CD4-positive, alpha-beta memory T cell (primary cell): ENCODE measurements at regions not wholly inside any gene's neighbourhood (a gene's known extent, or its start where the extent isn't known, plus 50 kb on each side); places are given as distances from the start of the nearest gene placed in this dataset.

Experiments
- CTCF ChIA-PET: fragments of 350-600 bp; sonication (Branson Sonifier 250); formaldehyde crosslinking; loops from one replicate; lab custom pipeline; 2021; ENCODE audit warnings: inconsistent platforms; ENCODE audit not compliant: partially characterized antibody; lab: Charles Lee
- POLR2A ChIA-PET: fragments of 350-600 bp; sonication (Branson Sonifier 250); formaldehyde crosslinking; loops from one replicate; lab custom pipeline; 2021; ENCODE audit not compliant: partially characterized antibody; lab: Charles Lee
- DNase-seq, 5 donors: peaks; one replicate each; pipeline versions ENCODE4 v3.0.0 to v3.0.0-alpha.2; 2020 to 2022; ENCODE audit warnings: mixed read lengths in 1 of 5
- H3K27ac ChIP-seq: one replicate; pipeline ENCODE4 v1.7.0; 2013; ENCODE audit warnings: low read depth, low read length
- H3K27me3 ChIP-seq: 2 replicates; pipeline ENCODE4 v1.7.0; 2013; ENCODE audit warnings: mild to moderate bottlenecking, low read length, moderate library complexity; ENCODE audit not compliant: insufficient read depth
- H3K36me3 ChIP-seq: 2 replicates; pipeline ENCODE4 v1.7.0; 2013; ENCODE audit warnings: mild to moderate bottlenecking, low read length, moderate library complexity; ENCODE audit not compliant: insufficient read depth
- H3K4me1 ChIP-seq: 2 replicates; pipeline ENCODE4 v1.7.0; 2013; ENCODE audit warnings: mild to moderate bottlenecking, low read length, moderate library complexity; ENCODE audit not compliant: insufficient read depth
- H3K4me3 ChIP-seq, 2 donors: one replicate each; pipeline ENCODE4 v1.7.0; 2013; ENCODE audit warnings: low read length in 2 of 2, mild to moderate bottlenecking in 1 of 2
- H3K9me3 ChIP-seq, 2 donors: one replicate each; pipeline ENCODE4 v1.7.0; 2013; ENCODE audit warnings: low read length in 2 of 2, control low read depth in 1 of 2; ENCODE audit not compliant: control insufficient read depth in 1 of 2
- H3K27ac Mint-ChIP-seq, 7 donors: one replicate each; pipeline ENCODE4 v1.8.0; 2020 to 2021; ENCODE audit warnings: mixed read lengths in 7 of 7, mild to moderate bottlenecking in 6 of 7, inconsistent platforms in 3 of 7, moderate library complexity in 3 of 7
- H3K27me3 Mint-ChIP-seq, 2 donors: one replicate each; pipeline ENCODE4 v1.8.0; 2020 to 2021; ENCODE audit warnings: mixed read lengths in 2 of 2
- H3K36me3 Mint-ChIP-seq, 2 donors: one replicate each; pipeline ENCODE4 v1.8.0; 2020 to 2021; ENCODE audit warnings: mixed read lengths in 2 of 2, inconsistent platforms in 1 of 2, mild to moderate bottlenecking in 1 of 2
- H3K4me1 Mint-ChIP-seq, 4 donors: one replicate each; pipeline ENCODE4 v1.8.0; 2020 to 2021; ENCODE audit warnings: mixed read lengths in 4 of 4, mild to moderate bottlenecking in 1 of 4
- H3K4me3 Mint-ChIP-seq, 8 donors: one replicate each; pipeline ENCODE4 v1.8.0; 2020 to 2021; ENCODE audit warnings: mixed read lengths in 8 of 8, mild to moderate bottlenecking in 7 of 8, moderate library complexity in 6 of 8, inconsistent platforms in 3 of 8
- H3K9me3 Mint-ChIP-seq, 8 donors: one replicate each; pipeline ENCODE4 v1.8.0; 2020 to 2021; ENCODE audit warnings: mixed read lengths in 8 of 8, mild to moderate bottlenecking in 5 of 8, inconsistent platforms in 3 of 8, moderate library complexity in 1 of 8
- intact Hi-C: fragments of 100-400 bp; cut with micrococcal nuclease; formaldehyde crosslinking; loops from one replicate; pipeline ENCODE4 v1.15.1; 2023

GRCh38 chr7:11313801-11314200 is 340.1 kb downstream of the PHF14 start:
- H3K9me3 Mint-ChIP-seq = no peaks in the 10 kb centered on the region
- no peaks in the 10 kb centered on the region for H3K4me1 Mint-ChIP-seq
- Histone ChIP-seq H3K27ac (no peak overlapping the region), H3K9me3 (no peaks in the 10 kb centered on the region), H3K27me3 (no peaks in the 10 kb centered on the region), H3K36me3 (no peaks in the 10 kb centered on the region), H3K4me1 (no peaks in the 10 kb centered on the region), H3K4me3 (no peak overlapping the region)
- ChIA-PET CTCF (no interaction called here), POLR2A (no interaction called here)
- H3K27ac Mint-ChIP-seq = no peak overlapping the region
- intact Hi-C loops = no loop called here
- no peaks in the 10 kb centered on the region for H3K36me3 Mint-ChIP-seq
- H3K4me3 Mint-ChIP-seq = no peak overlapping the region
- peaks cover 0 to 1% of the 10 kb centered on the region in 2 donors for H3K27me3 Mint-ChIP-seq
- DNase-seq = no peak

DNA sequence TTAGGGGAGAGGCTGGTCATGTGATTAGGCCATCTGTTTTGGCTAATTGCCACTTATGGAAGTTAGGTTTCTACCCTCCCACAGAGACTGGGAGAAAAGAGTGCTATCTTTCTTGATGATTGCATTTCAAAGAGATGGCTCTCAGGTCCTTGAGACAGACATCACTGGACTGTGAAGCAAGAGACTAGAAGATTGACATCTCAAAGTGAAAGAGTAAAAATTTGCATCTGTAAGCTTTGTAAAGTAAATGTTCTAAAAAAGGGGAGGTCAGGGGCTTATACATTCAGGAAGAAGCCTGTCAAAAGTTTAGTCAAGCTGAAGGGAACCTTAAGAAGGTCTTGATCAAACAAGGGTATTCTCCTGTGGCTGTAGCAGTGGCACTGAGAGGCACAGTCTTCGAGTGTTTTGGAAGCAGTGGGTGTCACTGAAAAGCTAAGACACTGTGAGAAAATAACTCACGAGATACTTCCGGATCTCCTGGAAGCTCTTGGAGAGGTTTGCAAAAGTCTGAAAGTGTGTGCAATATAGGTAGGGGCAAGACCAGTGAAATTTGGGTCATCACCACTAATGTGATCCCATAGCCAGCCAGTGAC is 342.1 kb downstream of the PHF14 start:
- Histone ChIP-seq H3K4me1 (no peaks in the 10 kb centered on the region), H3K36me3 (no peaks in the 10 kb centered on the region), H3K27ac (no peak overlapping the region), H3K4me3 (no peak overlapping the region), H3K27me3 (no peaks in the 10 kb centered on the region), H3K9me3 (no peaks in the 10 kb centered on the region)
- no peak overlapping the region for H3K4me3 Mint-ChIP-seq
- no peak for DNase-seq
- H3K36me3 Mint-ChIP-seq = no peaks in the 10 kb centered on the region
- H3K4me1 Mint-ChIP-seq = no peaks in the 10 kb centered on the region
- H3K27me3 Mint-ChIP-seq = no peaks in the 10 kb centered on the region
- no peak overlapping the region for H3K27ac Mint-ChIP-seq
- ChIA-PET CTCF (no interaction called here), POLR2A (no interaction called here)
- intact Hi-C loops = no loop called here
- H3K9me3 Mint-ChIP-seq = no peaks in the 10 kb centered on the region

GRCh38 chr7:11317766-11318165 is 344.1 kb downstream of the PHF14 start:
- peaks cover 0 to 2% of the 10 kb centered on the region in 2 donors for H3K27me3 Mint-ChIP-seq
- intact Hi-C loops = no loop called here
- no peak overlapping the region for H3K4me3 Mint-ChIP-seq
- peaks cover 0 to 2% (median 0%) of the 10 kb centered on the region in 8 donors for H3K9me3 Mint-ChIP-seq
- Histone ChIP-seq H3K27me3 (no peaks in the 10 kb centered on the region), H3K27ac (no peak overlapping the region), H3K36me3 (no peaks in the 10 kb centered on the region), H3K4me3 (no peak overlapping the region), H3K4me1 (no peaks in the 10 kb centered on the region), H3K9me3 (no peaks in the 10 kb centered on the region)
- no peak overlapping the region for H3K27ac Mint-ChIP-seq
- ChIA-PET CTCF (no interaction called here), POLR2A (no interaction called here)
- H3K36me3 Mint-ChIP-seq = no peaks in the 10 kb centered on the region
- no peak for DNase-seq
- no peaks in the 10 kb centered on the region for H3K4me1 Mint-ChIP-seq

GRCh38 chr7:11319491-11320274 is 346.0 kb downstream of the PHF14 start:
- Mint-ChIP-seq H3K9me3 (peaks cover 0 to 2% (median 0%) of the 10 kb centered on the region in 8 donors), H3K4me3 (no peak overlapping the region), H3K36me3 (no peaks in the 10 kb centered on the region), H3K27ac (no peak overlapping the region), H3K4me1 (no peaks in the 10 kb centered on the region), H3K27me3 (peaks cover 0 to 2% of the 10 kb centered on the region in 2 donors)
- intact Hi-C loops = no loop called here
- ChIA-PET POLR2A (no interaction called here), CTCF (no interaction called here)
- no peak for DNase-seq
- H3K4me3 ChIP-seq = no peak overlapping the region
- no peaks in the 10 kb centered on the region for H3K9me3 ChIP-seq
- no peaks in the 10 kb centered on the region for H3K4me1 ChIP-seq
- H3K27ac ChIP-seq = no peak overlapping the region
- no peaks in the 10 kb centered on the region for H3K27me3 ChIP-seq
- no peaks in the 10 kb centered on the region for H3K36me3 ChIP-seq
